ENCODE measurements at regions not wholly inside any gene's neighbourhood (a gene's known extent, or its start where the extent isn't known, plus 50 kb on each side); places are given as distances from the start of the nearest gene placed in this dataset.

GRCh38 chr5:6806668-6807067 is 93.4 kb downstream of the TENT4A start:
- DNase-seq, result no peak

DNA sequence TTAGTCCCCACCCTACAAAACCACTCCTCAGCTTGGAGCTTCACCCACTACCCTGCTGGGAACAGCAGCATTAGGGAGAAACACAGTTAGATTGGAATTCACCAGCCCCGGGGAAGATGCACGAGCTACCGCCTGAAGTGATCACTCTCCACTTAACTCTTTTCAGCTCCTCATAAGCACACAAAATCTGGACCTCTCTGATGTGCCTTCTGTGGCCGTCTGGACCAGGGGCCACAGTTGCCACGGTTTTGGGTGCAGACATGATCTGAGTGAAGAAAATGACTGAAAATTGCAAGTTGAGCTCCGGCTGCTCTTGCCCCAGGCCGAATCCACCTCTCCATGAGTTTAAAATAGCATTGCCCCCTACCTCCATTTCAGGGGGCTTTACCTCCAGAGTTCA is 95.2 kb downstream of the TENT4A start:
- no peak for DNase-seq

DNA sequence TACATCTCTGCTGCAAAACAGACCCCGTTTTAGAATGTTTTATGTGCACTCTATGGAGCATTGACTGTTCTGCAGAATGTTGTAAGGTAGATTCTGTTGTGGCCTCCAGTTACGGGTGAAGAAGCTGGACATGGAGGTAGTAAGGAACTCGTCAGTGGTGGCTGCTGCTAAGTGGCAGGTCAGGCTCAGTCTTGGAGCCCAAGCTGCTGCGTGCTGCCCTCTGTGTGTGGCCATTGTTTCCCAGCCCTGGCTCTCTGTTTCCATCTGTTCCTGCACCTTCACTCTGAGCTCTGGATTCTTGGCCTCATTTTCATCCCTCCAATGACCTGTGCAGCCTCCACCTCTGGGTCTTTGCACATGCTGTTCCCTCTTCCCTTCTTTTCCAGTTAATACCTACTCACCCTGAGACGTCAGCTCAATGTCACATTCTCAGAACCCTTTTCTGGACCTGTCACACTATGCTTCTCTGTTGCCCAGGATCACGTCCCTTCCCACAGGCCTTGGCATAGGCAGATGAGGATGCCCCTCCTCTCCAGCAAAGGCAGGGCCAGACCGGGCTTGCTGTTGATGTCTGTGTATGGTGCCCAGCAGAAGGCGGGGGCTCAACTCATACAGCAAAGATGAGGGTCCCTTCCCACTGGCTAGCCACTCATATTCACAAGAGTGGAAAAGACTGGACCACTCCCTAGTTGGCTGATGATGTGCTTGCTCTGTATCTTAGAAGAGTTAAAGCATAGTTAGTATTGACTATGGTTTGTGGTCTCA is 97.6 kb downstream of the TENT4A start:
- no peak for DNase-seq

GRCh38 chr5:6812091-6812490 is 98.9 kb downstream of the TENT4A start:
- DNase-seq, result no peak

DNA sequence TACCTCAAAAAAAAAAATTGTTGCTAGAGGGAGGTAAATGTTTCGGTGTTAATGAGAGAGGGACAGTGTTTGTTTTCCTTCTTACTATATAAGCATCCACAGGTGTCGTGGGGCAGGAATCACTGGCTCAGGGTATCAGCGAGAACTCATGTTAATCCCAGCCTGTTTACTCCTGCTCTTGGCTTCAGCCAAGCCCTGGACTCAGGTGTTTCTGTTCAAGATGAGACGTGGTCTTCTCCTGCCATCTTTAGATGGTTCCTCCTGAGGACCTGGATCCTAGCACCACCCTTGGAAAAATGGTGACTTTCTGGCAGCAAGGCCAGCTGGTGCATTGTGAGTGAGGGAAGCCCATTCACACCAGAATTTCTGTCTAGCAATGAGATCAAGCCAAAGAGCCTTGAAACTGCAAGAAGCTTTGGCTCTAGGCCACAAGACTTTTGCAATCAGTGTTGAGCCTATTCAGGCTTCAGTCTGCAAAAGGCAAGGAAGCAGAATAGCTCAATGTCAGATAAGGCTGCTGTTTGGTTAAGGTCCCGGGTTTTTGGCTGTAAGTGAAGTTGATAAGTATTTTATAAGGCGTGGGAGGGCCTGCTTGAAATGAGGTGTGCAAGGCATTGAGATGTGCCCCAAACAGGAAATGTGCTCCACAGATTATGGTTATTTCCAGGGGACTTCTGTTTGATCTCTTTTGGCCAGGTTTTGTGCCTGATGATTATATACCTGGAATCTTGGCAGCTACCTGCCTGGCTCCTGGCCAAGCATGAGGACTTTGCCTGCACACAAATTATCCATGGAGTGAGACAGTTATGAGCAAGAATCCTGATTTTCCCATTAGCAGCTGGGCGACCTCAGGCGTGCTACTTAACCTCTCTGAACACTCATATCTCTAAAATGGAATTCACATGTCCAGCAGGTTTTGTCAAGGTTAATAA is 99.8 kb downstream of the TENT4A start:
- DNase-seq, result no peak

GRCh38 chr5:6814816-6815215 is 101.6 kb downstream of the TENT4A start:
- no peak for DNase-seq

- DNase-seq, result no peak
These were observed 105.6 kb downstream of the TENT4A start for GRCh38 chr5:6818594-6819511.

DNA sequence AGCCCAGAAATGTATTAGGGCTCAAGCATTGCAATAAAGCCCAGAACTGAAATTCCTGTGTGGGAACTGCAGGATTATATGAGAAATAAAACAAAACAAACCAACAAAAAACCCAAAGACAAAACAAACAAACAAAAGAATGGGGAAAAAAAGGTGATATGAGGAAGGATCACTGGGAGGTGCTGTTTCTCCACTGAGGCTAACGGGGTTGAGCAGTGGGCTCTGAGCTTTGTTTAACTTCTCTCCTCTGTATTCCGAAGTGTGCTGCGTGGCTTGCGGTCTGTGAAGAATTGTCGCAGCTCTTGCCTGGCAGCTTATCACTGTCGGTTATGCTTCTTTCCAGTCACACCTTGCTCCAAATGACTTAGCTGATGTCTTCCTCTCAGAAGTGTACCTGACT is 106.3 kb downstream of the TENT4A start:
- no peak for DNase-seq

GRCh38 chr5:6820851-6821479 is 107.7 kb downstream of the TENT4A start:
- peak in 3 of 5 experiments; percentile 29 to 67 (median 30) for DNase-seq

DNA sequence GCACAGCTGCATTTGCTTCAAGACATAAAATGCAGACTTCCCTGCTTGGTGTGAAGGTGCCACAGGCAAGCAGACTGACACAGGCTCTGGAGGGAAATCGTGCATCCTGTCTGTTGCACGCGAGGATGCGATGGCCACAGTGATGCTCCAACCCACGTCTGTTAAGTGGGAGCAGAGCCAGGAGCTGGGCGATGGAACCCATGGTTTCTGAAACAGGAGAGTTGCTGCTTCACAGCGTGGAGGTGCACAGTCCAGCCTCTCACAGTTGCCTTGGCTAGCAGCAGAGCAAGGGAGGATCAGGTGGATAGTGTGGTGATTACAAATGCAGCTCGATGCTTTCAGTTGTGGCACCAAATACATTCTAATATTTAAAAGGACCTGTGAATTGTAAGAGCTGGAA is 108.8 kb downstream of the TENT4A start:
- DNase-seq, result no peak

DNA sequence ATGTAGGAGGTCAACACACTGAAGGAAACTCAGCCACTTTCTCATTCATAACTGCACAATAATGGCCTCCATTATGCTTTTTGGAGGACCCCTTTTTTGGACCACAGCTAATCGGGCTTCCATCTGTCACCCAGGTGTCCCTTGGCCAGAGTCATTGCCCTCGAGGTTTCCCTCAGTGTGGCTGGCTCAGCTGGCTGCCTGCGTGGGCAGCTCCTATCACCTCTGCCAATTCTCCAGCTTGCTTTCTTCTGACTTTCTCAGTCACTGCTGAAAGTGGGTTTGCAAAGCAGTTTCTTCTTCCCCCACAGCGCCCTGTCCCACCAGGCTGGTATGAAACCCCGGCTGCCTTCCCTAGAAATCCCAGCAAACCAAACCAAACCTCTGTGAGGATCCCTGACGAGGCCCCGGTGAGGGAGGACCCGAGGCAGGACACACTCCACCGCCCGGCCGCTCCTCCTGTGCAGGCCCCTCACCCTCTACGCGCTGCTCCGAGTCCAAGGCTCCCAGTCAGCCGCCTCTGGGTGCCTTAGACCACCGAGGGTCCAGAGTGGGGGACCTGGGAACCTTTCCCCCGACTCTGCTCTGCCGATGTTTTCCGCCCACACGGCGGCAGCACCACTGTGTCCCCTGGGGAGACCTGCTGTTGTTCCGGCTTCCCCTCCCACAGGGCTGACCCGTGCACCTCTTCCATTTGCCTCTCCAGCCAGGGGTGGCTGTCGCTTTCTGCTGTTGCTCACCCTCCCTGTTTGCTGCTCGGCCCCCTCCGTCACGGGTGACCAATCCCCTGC is 109.5 kb downstream of the TENT4A start:
- DNase-seq, result no peak

DNA sequence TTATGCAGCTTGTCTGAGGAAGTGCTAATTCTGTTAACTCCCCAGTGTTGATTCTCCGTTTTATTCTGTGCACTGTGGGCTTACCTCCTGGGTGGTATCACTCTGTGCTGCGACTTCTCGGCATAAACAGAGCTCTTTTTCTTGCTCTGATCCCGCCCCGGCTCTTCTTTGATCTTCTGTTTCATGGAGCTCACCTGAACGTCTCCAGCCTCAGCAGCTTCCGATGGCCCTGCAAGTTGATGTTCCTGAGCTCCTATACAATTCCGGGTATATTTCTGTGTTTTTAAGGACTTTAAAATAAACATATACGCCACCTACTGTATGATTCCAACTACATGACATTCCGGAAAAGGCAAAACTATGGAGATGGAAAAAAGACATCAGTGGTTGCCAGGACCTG is 110.8 kb downstream of the TENT4A start:
- DNase-seq, result no peak

- DNase-seq, result no peak
These were observed 112.5 kb downstream of the TENT4A start for GRCh38 chr5:6825678-6826244.

- no peak for DNase-seq
These were observed 113.5 kb downstream of the TENT4A start for GRCh38 chr5:6826756-6827155.

- peak in 3 of 5 experiments; percentile 23 to 94 (median 25) for DNase-seq
These were observed 114.4 kb downstream of the TENT4A start for GRCh38 chr5:6827526-6828219.

DNA sequence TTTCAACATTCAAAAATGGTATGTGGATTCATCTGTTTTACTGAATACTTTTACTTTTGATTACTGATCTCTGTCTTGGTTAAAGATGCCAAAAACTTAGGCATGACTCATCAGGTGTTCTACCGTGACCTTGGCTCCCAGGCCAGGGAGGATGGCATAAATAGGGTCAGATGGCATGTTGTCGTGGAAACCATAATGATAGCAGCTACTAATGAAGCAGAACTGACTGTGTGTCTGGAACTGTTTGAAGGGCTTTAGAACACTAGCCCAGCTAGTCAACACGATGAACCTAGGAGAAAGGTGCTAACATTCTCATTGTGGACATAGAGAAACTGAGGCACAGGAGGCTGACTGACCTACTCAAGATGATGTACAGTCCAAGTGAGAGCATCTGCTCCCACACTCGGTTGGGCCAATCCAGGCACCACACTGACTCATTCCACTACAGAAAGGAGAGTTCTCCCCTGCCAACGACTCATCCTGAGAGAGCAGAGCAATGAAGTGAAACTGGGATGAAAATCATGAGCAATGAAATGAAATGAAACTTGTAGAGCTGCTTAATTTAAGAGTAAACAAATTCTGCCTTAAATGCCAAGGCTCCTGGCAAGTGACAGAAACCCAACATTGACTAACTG is 116.0 kb downstream of the TENT4A start:
- peak in 2 of 5 experiments; percentile 30 to 89 for DNase-seq

DNA sequence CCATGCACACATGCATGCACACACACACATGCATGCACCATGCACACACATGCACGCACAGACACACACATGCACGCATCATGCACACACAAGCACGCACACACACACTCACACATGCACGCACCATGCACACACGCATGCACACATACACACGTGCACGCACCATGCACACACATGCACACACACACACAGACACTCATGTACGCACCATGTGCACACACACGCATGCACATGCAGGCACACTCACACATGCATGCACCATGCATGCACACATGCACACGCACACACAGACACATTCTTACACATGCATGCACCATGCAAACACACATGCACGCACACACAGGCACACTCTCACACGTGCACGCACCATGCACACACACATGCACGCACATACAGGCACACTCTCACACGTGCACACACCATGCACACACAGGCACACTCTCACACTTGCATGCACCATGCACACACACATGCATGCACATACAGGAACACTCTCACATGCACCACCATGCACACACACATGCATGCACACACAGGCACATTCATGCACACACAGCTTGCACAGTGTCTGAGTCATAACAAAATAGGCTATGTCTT is 117.5 kb downstream of the TENT4A start:
- peak in 1 of 5 experiments; percentile 77 for DNase-seq

DNA sequence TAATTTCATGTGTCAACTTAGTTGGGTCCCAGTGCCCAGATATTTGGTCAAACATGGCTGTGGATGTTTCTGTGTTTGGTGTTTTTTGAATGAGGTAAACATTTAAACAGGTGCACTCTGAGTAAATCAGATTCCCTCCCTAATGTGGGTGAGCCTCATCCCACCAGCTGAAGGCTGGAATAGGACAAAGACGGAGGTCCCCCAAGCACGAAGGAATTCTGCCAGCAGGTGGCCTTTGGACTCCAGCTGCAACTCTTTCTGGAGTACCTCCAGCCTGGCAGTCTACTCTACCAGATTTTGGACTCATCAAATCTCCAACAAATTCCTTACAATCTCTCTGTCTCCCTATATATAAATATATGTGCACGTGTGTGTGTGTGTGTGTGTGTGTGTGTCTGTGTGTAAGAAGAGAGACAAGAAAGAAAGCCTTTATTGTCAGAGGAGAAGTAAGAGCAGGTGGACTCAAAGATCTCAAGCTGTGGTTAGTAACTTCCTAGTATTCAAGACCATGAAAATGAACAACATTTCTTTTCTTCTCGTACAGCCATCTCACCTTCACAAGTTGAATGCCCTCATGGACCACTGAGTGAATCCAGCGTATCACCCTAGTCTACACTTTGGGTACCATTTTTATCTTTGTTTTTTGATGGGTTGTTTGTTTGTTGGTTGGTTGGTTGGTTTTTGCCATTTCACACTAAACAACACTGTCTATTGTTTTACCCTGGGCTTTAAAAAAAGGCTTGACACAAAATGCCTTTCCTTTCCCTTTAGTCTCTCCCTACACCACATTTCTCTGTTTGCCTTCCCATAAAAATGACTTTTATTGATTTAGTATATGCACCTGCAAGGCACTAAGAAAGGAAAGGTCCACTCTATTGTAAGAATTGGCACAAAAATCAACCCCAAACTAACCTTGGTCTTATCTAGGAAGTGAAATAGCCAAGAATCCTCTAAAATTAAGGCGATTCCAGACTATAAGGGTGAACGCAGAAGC is 118.7 kb downstream of the TENT4A start:
- DNase-seq, result peak in 1 of 5 experiments; percentile 29
